ENCODE measurements at regions not wholly inside any gene's neighbourhood (a gene's known extent, or its start where the extent isn't known, plus 50 kb on each side); places are given as distances from the start of the nearest gene placed in this dataset.

DNA sequence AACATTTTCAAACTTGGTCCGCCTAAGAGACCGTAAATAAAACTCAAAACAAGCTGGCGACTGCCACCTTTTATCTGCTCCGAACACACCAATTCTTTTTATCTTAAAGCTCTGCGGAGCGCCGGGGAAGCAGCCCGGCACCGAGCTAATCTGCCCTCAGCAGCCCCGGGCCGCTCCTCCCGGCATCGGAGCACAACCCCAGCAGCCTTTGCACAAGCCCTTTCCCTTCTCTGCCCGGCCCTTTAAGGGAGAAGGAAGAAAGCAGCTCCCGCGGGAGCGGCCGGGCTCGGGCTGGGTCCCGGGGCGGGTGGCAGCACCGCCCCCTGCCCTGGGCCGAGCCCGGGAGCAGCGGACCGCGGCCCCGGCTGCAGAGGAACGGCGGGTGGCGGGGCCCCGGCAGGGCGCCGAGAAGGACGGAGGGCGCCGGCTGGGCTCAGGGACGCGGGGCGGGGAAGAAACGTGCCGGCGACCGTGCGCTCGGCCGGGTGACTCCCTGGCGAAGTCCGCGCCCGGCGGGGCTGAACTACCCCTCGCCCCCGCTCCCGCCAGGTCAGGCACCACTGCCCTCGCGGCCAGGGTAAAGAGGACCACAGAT is 133.6 kb upstream of the C11orf58 start:
- DNase-seq (ENCODE audit: low spot score): peak; percentile 35
- TF ChIP-seq, protein P1, sequence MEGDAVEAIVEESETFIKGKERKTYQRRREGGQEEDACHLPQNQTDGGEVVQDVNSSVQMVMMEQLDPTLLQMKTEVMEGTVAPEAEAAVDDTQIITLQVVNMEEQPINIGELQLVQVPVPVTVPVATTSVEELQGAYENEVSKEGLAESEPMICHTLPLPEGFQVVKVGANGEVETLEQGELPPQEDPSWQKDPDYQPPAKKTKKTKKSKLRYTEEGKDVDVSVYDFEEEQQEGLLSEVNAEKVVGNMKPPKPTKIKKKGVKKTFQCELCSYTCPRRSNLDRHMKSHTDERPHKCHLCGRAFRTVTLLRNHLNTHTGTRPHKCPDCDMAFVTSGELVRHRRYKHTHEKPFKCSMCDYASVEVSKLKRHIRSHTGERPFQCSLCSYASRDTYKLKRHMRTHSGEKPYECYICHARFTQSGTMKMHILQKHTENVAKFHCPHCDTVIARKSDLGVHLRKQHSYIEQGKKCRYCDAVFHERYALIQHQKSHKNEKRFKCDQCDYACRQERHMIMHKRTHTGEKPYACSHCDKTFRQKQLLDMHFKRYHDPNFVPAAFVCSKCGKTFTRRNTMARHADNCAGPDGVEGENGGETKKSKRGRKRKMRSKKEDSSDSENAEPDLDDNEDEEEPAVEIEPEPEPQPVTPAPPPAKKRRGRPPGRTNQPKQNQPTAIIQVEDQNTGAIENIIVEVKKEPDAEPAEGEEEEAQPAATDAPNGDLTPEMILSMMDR (IDR thresholded peaks at IDR 0.05; ENCODE audit: extremely low read depth, missing control alignments): no peak

DNA sequence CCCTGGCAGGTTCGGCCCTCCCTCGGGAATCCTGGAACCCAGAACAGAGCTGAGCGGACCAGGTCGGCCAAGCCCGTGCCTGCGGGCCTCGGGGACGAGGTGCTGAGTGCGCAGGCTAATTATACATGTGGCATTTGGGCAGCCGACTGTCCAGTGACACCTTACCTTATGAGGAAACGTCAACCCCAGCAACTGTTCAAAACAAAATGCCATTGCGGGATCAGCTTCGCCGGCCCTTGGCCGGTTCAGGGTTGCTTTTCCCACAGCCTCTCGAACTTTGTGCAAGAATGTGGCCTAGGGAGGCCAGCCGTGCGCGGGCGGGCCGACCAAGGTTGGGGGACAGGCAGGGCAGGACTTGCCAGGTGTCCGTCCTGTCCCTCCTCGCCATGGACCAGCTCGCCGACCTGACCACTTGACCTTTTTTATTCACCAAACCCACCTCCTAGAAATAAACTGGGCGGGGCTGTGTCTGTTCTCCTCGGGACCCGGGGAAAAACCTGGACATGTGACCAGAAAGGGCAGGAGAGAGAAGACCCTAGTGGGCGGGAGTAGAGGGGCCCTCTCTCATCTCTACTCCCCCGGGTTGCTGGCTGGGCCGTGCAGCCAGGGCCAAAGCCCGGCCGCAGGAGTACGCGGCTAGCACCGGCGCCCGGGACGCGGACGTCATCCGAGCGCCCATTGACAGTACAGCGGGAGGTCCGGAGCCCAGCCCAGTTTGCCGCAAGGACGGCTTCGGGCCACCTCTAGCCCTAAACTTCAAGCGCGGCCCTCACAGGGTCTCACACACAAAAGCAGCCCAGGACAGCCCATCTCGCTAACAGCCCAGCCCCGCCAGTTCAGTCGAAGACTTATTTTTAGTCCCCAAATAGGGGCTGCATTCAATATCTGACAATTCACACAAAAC is 134.3 kb upstream of the C11orf58 start:
- TF ChIP-seq, protein P1 (IDR thresholded peaks at IDR 0.05; ENCODE audit: extremely low read depth, missing control alignments): no peak
- DNase-seq (ENCODE audit: low spot score): peak; percentile 31

DNA sequence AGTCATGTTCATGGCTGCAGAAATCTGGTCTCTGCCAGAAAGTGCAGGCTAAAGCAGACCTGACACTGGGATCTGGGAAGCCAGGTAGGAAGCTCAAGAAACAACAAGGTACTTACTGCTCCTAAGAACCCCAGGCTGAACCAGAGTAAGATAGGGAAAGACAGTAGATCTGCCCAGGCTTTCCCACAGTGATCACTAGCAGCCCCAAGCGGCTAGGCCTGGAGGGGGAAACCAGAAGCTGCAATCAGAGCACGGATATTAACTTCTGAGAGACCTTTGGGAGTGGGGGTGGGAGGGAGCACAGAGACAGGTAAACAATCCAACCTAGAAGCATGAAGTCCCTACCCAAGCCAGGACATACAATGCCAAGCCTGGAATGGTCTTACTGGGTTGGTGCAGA is 135.2 kb upstream of the C11orf58 start:
- DNase-seq (ENCODE audit: low spot score): peak; percentile 9

DNA sequence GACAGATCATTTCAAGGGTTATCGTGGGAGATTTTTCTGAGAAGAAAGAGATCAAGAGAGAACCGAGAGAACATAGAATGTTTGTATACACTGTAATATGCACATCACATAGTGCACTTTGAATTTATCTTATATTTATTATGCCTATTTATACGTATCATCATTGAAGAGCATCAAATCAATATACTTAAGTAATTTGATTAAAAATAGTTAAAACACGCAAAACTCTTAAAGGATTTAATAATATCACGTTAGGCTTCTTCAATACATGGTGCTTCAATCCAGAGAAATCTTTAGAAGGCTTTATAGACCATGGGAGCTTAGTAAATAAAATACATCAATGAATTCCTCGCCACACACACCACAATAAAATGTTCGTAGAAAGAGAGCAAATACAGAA is 139.5 kb upstream of the C11orf58 start:
- DNase-seq (ENCODE audit: low spot score): no peak
- TF ChIP-seq, protein P1 (IDR thresholded peaks at IDR 0.05; ENCODE audit: extremely low read depth, missing control alignments): no peak

More for the DNA sequence above, 135.2 kb upstream of the C11orf58 start:
- TF ChIP-seq, protein P1 (IDR thresholded peaks at IDR 0.05; ENCODE audit: extremely low read depth, missing control alignments): no peak

DNA sequence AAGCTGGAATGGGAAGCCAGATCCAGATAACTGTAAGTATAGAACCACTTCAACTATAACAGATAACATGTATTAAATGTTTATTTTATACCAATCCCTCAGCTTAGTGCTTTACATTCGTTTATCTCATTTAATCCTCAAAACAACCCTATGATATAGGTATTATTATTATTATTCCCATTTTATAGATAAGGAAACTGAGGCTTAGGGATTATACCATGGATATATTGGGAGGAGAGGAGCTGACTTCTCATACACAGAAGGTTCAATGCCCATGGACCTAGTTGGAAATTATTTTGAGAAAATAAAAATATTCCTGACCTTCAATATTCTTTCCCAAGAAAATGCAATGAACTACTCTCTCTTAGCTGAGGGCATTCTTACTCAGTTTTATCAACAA is 140.4 kb upstream of the C11orf58 start:
- no peak for DNase-seq (ENCODE audit: low spot score)
- TF ChIP-seq, protein P1 (IDR thresholded peaks at IDR 0.05; ENCODE audit: extremely low read depth, missing control alignments): no peak

DNA sequence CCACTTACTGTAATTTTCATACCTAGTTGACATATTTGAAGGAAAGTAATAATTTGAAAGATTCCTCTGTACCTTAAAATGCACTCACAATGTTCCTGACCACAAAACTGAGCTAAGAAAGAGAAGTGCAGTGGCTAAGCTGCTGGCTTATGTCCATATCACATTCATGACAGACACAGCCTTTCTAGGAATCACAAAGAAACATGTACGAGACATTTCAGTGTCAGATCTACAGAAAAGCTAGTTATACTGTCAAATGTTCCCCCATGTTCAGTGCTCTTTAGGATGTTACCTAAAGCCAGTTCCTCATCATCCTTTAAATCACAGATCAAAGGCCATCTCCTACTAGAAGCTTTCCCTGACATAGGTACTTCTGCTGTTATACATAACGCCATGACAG is 142.2 kb upstream of the C11orf58 start:
- DNase-seq (ENCODE audit: low spot score): no peak
- TF ChIP-seq, protein P1 (IDR thresholded peaks at IDR 0.05; ENCODE audit: extremely low read depth, missing control alignments): no peak

DNA sequence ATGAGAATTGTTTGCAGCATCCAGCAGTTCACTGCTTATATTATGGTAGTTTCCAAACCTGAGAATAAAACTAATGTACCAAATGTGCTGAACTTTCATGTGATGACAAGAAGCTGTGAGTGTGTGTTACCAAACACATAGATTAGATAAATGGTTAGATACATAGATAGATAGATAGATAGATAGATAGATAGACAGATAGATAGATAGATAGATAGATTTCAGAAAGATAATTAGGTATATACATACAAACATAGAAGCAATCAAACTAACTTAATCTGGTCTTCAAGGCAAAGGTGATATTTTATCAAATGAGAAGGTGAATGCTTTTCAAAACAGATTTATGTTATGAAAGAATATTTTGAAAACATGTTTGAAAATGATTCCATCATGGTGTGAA is 147.3 kb upstream of the C11orf58 start:
- TF ChIP-seq, protein P1 (IDR thresholded peaks at IDR 0.05; ENCODE audit: extremely low read depth, missing control alignments): no peak
- DNase-seq (ENCODE audit: low spot score): no peak
